ENCODE measurements at regions not wholly inside any gene's neighbourhood (a gene's known extent, or its start where the extent isn't known, plus 50 kb on each side); places are given as distances from the start of the nearest gene placed in this dataset.

DNA sequence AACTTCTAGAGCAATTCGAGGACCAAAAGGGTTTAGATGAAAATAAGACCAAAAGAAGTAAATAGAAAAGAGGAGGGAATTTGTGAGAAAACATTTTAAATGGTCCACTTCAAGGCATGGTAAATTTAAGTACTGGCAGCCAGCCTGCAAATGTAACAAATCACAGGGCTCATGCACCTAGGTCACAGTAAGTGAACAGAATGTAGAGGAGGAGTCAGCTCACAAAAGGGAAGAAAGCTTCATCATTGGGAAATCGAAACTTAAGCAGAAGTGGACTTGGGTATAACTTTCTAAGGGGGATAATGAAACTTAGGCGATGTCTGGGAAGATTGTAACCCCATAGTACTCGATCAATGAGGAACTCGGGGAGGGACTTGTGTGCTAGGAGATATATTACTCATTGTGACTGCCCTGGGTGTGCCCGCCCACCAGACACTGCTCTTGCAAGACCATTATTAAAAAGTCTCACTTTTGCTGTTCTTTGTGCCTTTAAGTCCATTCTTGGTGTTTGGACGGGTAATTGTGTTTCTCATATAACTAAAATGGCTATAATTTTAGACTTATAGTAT is 1053.6 kb upstream of the MIR17HG start:
- Histone ChIP-seq H3K4ac (ENCODE audit: low read depth, low read length) (no peak overlapping the region), H2AK5ac (ENCODE audit: low read depth, low read length) (no peak overlapping the region), H3K9me1 (ENCODE audit: insufficient read depth, low read length) (no peaks in the 10 kb centered on the region), H3K27me3 (ENCODE audit: control insufficient read depth, insufficient read depth, low read length) (no peaks in the 10 kb centered on the region), H2AFZ (replicated peaks; ENCODE audit: low read length, poor library complexity) (no peak overlapping the region), H3K23ac (ENCODE audit: low read depth, low read length) (no peak overlapping the region), H3K79me1 (ENCODE audit: low read depth in 1 of 2, low read length in 2 of 2) (no peaks in the 10 kb centered on the region), H3K18ac (ENCODE audit: low read depth, low read length) (no peak overlapping the region), H3K36me3 (ENCODE audit: control insufficient read depth, insufficient read depth, low read length) (no peaks in the 10 kb centered on the region), H2BK120ac (ENCODE audit: low read depth, low read length) (no peak overlapping the region), H3K56ac (ENCODE audit: extremely low read depth, insufficient read depth, low read length) (no peak overlapping the region), H4K5ac (ENCODE audit: low read depth, low read length) (no peak overlapping the region), H3K4me1 (ENCODE audit: control insufficient read depth, insufficient read depth, low read length) (no peaks in the 10 kb centered on the region), H3K14ac (replicated peaks; ENCODE audit: low read depth, low read length) (no peak overlapping the region), H4K20me1 (ENCODE audit: insufficient read depth, low read length) (no peaks in the 10 kb centered on the region), H2BK20ac (ENCODE audit: low read depth, low read length) (no peak overlapping the region), H2BK15ac (ENCODE audit: low read depth, low read length) (no peak overlapping the region), H2AK9ac (replicated peaks; ENCODE audit: low read depth, low read length, poor library complexity) (no peak overlapping the region), H3K9ac (ENCODE audit: low read depth, low read length) (no peak overlapping the region), H2BK5ac (ENCODE audit: low read depth, low read length, poor library complexity, severe bottlenecking) (no peak overlapping the region), H4K8ac (ENCODE audit: low read depth in 2 of 2, low read length in 2 of 2) (no peak overlapping the region), H3K9me3 (ENCODE audit: control insufficient read depth, insufficient read depth, low read length) (no peaks in the 10 kb centered on the region; the same call in 1 of the 2 replicates), H3K4me3 (ENCODE audit: insufficient read depth, low read depth, low read length) (no peak overlapping the region), H4K91ac (ENCODE audit: insufficient read depth, low read depth, low read length) (no peak overlapping the region), H3K27ac (ENCODE audit: insufficient read depth, low read length) (no peak overlapping the region), H3K4me2 (ENCODE audit: low read depth, low read length) (no peak overlapping the region)
- ChIA-PET CTCF (no interaction called here), POLR2A (ENCODE audit: unreplicated experiment) (no interaction called here)
- TF ChIP-seq FOS (IDR thresholded peaks at IDR 0.05; ENCODE audit: low read depth, low read length) (no peak), RAD21 (IDR thresholded peaks at IDR 0.05; ENCODE audit: low read length) (no peak), MAFK (IDR thresholded peaks at IDR 0.05; ENCODE audit: low read depth, low read length) (no peak), MXI1 (IDR thresholded peaks at IDR 0.05; ENCODE audit: borderline replicate concordance, low read depth, low read length) (no peak), MAZ (IDR thresholded peaks at IDR 0.05; ENCODE audit: borderline replicate concordance, low read depth, low read length) (no peak), SMC3 (IDR thresholded peaks at IDR 0.05; ENCODE audit: low read depth, low read length) (no peak)
- dilution Hi-C loops (cut with HindIII; ENCODE audit: low sequenced_read_pairs, unreplicated experiment) = no loop called here
- DNase-seq (no peak), ATAC-seq (ENCODE audit: low read depth) (no peak)
- WGBS, 2 experiments (ENCODE audit: extremely low coverage in 2 of 2, insufficient read length in 1 of 2) = 20% methylated on average over 1 of the region's 7 CpGs; no CpG with 5 or more reads in 1 of the 2 experiments
- BruUV-seq (replicated peaks) = no TSS peak
- intact Hi-C loops (cut with micrococcal nuclease) = no loop called here
- in situ Hi-C loops (cut with MboI; ENCODE audit: low sequenced_read_pairs) = no loop called here

Data from IMR-90 (cell line).